Right renal pelvis (tissue), 4 donors: ENCODE measurements at regions not wholly inside any gene's neighbourhood (a gene's known extent, or its start where the extent isn't known, plus 50 kb on each side); places are given as distances from the start of the nearest gene placed in this dataset.

Experiments
- DNase-seq, 4 donors: peaks; one replicate each; pipeline ENCODE4 v3.0.0-alpha.2; 2013; ENCODE audit warnings: low read depth in 4 of 4, low spot score in 3 of 4, missing footprints in 1 of 4

GRCh38 chr11:113556036-113556435 is 80.8 kb upstream of the DRD2 start:
- no peak for DNase-seq

GRCh38 chr11:113555071-113555619 is 79.9 kb upstream of the DRD2 start:
- DNase-seq: no peak

DNA sequence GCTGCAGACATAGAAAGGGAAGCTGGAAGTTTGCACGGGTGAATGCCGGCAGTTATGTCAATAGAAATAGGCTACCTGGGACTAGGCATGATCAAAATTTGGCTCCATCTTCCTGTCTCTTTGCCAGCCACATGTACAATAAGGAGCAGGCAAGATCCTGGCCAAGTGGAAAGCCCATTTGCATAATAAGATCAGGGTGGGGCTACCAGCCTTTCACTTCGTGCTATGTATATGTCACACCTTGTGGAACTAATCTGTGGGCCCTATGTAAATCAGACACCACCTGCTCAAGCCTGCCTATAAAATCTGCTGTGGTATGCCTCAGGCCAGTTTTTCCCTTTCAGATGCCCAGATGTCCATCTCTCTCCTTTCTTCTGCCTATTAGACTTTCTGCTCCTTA is 79.3 kb upstream of the DRD2 start:
- no peak for DNase-seq

DNA sequence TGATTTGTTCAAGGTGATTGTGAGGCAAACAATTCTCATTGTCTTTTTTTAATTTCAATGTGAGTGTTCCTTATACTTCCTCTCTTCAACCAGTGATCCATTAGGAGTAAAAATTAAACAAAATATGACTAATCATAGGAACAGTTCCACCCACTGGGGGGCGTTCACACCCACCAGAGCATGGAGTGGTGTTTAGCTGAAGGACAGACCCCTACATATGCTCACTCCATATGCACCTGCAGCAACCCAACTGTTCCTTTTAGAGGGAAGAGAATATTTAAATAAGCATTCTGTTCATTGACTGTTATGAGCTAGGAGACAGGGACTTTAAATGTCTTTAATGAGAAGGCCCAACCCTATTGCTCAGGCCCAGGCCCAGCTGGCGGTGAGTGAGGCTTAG is 78.7 kb upstream of the DRD2 start:
- DNase-seq: no peak

DNA sequence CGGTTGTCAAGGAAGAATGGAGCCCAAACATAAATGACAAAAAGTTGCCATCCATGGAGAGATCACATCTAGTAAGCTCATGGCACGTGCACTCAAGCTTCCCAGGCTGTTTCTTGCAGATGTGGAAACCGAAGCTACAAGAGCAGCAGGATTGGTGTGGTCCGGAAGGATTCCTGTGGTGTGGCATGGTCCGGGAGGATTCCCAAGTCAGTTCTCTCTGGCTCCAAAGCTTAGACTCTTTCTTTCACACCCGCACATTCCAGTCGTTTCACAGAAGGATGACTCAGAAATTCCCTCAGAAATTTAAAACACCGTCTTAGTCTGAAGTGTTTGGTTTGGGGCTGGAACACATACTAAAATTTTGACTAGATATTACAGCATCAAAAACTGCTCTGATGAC is 78.0 kb upstream of the DRD2 start:
- no peak for DNase-seq

- DNase-seq: no peak
Measured at GRCh38 chr11:113552271-113552670, 77.1 kb upstream of the DRD2 start.

GRCh38 chr11:113551645-113552044 is 76.4 kb upstream of the DRD2 start:
- DNase-seq: no peak

GRCh38 chr11:113549611-113550578 is 74.7 kb upstream of the DRD2 start:
- no peak for DNase-seq

DNA sequence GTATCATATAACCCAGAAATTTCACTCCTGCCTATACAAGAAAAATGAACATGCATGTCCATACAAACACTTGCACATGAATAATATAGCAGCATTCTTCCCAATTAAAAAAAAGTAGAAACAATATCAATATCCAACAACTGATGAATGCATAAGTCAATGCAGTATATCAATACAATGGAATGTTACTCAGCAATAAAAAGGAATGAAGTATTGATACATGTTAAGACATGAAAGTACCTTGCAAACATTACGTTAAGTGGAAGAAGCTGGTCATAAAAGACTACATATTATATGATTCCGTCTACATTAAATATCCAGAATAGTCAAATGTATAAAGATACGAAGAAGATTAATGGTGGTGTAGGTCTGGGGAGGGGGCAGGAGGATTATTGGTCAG is 73.9 kb upstream of the DRD2 start:
- no peak for DNase-seq

- no peak for DNase-seq
Measured at GRCh38 chr11:113547739-113548138, 72.5 kb upstream of the DRD2 start.

DNA sequence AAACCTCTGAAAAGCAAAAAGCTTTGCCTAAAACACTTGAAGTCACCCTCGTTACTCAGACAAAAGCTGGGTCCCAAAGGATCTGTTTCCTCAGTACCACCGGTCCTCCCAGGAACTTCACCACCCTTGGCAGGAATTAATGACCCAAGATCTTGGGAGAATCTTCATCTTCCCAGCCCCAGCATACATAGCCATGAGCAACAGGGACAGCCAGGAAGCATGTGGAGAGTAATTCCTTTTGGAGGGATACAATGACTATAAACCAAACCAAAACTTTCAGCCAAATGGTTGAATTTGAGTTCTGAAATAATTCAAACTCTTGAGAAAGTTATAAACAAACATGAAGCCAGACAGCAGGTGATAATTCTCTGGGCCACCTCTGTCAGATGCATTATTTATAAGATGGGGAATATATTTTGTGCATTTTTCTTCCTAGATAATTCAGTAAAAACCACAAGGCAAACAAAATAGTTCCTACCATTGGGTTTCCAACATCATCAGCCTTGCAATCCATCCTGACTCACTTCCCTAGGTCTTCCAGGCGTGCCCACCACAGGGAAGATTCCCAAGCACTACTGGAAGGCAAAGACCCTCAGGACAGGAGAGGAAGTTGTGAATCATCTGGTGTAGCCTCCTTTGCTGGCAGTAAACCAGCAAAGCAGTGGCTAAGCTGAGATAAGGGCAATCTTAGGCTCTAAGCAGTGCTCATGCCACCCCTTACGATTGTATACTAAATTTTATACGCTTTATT is 71.7 kb upstream of the DRD2 start:
- no peak for DNase-seq

GRCh38 chr11:113542420-113542819 is 67.2 kb upstream of the DRD2 start:
- no peak for DNase-seq

DNA sequence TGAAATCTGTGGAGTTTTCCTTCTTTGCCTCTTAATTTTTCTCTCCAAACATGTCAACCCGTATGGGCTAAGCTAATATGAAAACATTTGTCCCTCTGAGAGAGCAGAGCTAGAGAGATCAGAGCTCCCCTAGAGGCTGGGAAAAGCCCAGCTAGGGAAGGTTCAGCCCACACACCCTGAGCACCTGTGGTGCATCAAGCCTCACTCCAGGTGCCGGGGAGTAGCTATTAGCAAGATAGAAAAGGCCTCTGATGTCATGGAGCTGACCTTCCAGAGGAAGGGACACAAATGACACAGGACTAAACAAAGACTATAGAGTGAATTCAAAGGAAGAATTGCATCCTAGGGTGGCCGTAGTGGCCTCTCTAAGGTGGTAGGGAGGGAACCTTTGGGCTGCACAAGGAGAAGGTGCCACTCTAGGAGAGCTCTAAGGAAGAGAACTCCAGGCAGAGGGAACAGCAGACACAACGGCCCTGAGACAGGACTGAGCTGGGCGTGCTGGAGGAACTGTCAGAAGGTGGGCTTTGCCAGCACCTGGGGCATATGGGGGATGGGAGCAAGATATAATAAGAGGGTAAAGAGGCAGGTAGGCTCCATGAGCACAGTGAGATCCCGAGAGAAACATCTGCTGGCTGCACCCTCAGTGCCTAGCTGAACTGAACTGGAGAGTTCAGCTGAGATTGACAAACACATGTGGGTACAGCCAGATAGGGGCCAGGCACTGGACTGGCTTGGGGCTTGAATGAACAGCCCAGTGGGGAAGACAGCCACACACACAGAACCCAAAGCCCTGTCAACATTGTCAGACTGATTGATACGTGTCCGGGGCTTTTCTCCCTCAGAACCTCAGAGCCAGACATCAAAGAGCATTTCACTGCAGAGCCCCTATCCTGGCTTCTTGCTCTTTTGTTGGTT is 65.5 kb upstream of the DRD2 start:
- no peak for DNase-seq

DNA sequence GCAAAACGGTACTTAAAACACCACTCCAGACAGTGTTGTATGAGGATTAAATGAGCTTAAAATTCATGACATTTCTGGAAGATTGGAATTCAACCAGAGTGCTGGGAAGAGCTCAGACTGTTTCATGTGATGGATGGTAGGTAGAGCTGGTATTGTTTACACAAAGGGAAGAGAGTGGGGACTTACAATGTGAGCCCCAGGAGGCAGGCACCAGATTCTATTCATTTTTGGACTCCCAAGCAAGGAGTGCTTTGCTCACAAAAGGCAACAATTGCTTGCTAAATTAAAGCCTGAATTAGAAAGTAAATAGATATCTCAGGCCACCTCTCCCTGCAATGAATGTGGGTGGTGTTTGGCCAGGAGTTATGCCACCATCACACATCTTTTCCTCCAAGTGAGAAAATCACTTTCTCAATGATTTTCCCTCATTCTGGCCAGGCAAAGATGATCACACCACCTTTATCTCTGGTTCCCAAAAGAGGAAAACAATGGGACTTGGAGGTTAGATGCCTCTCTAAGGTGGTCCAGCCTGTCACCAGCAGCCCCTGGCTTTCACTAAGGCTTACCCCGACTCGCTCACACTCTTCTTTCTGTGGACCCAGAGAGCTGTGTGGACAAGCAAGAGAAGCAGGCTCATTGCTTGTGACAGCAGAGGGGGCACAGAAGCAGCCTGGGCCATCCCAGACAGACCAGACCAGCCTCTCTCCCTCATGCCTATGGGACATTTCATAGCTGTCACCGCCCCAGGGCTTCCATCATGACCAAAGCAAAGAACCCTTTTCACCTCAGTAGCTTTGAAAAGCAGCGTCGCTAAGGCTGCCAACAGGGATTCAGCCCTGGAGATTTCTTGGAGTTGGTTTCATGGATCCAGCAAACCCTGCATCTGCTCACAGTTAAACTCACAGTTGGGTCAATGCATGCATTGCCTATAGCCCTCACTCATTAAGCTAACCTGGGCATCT is 63.5 kb upstream of the DRD2 start:
- DNase-seq: no peak

- no peak for DNase-seq
Measured at GRCh38 chr11:113534625-113535024, 59.4 kb upstream of the DRD2 start.

DNA sequence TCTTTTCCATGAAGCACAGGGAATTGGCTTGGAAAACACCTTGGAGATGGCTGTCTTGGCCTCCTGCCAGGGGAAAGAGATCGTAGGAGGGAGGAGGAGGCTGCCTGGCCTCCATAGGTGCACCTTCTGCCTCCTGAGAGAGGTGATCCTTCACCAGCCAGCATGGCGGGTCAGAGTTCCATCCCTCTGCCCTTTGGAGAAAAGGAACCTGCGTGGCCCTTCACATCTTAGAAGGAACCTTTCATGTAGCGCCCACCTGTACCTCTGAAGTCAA is 58.2 kb upstream of the DRD2 start:
- no peak for DNase-seq

GRCh38 chr11:113532697-113533424 is 57.7 kb upstream of the DRD2 start:
- DNase-seq: peak; percentile 49 to 62 (median 60)

GRCh38 chr11:113531575-113532451 is 56.6 kb upstream of the DRD2 start:
- DNase-seq: peak in 3 of 4 donors; percentile 13 to 36 (median 27)
